Islet of Langerhans (tissue), 1 donor: ENCODE measurements at regions not wholly inside any gene's neighbourhood (a gene's known extent, or its start where the extent isn't known, plus 50 kb on each side); places are given as distances from the start of the nearest gene placed in this dataset.

Experiments used
- FAIRE-seq: peaks from one replicate; lab custom pipeline; 2011; peaks lifted over from hg19 to GRCh38; lab: Jason Lieb, UNC

DNA sequence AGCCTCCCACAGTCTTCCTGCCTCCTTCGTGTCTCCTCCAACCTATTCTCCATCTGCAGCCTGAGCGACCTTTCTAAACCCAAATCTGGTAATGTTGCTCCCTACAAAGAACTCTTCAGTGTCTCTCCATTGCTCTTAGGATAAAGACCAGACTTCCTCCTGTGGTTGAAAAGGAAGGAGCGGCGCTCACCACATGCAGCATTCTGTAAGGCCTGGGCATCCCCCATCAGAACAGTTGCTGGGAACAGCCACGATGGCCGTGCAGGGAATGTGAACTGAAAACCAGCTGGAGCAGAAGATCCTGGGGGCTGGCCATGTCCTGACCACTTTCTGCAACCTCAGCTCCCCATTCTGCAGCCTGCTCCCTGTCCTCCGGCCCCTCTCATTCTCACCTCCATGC is 237.8 kb upstream of the ZMIZ1 start:
- FAIRE-seq, result no peak

DNA sequence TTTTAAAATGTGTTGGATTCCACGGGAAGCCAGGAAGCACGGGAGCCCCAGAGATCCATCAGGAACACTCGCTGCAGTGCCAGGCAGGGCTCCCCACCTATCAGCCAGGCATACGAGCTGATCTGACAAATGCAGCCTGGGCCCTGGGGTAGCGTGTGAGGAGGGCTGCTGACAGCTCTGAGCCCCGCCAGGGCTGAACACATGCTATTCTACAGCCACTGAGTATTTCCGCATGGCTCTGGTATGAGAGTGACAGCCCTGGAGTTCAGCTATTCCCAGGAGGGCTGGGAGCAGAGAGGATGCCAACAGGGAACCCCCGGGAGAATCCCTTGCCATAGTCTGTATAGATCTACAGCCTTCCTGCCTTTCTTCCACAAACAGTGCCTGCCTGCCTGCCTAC is 237.3 kb upstream of the ZMIZ1 start:
- no peak for FAIRE-seq

DNA sequence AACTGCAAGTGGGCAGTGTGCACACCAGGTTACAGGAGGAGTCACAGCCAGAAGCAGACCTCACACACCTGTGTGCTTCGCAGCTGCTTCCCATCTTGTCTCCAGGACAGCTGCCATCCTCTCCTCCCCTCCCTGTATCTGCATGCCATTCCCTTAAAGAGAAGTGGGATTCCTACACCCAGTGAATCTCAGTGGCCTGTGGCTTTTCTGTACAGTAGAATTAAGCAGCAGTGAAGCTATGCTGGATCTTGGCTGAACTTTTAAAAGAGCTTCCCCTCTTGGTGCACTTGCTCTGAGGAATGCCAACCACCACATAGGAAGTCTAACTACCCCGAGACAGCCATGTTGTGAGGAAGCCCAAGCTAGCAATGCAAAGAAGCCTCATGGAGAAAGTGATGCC is 236.5 kb upstream of the ZMIZ1 start:
- FAIRE-seq, result no peak

DNA sequence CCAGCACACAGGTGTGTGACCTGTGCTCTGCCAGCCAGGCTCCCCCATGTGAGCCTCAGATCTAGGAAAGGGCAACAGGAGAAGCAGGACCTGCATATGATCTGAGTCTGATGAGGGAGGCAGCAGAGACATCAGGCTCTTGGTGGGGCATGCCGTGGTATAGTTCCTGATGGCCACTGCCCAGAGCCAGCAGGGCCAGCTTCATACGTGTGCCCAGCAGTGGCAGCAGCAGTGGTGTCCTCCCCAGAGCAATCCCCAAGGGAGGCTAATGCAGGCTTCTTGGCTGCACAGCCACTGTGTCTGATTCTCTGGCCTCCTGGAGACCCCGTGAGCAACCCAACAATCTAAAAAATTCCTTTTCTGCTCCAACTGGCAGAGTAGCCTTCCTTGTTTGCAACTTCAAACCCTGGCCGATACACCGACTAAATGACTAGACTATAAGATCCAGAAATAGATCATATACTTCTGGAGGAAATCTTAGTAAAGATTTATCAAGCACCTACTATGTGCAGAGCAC is 230.6 kb upstream of the ZMIZ1 start:
- no peak for FAIRE-seq

DNA sequence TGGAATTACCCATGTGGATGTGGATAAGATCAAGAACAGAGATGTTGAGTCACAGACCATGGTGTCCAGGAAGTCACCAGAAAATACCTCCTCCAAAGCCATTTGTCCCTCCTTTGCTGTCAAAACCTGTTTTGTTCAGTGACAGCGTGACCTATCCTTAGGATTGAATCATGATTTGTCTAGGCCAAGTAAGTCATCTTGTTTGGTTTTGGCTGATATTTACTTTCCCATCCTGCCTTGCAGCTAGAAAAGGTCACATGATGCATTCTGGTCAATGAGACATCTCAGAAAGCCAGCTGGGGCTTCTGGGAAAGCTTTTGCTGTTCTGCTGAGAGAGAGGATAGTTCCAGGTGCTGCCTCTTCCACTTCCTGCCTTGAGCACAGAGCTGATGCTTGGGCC is 225.3 kb upstream of the ZMIZ1 start:
- no peak for FAIRE-seq

DNA sequence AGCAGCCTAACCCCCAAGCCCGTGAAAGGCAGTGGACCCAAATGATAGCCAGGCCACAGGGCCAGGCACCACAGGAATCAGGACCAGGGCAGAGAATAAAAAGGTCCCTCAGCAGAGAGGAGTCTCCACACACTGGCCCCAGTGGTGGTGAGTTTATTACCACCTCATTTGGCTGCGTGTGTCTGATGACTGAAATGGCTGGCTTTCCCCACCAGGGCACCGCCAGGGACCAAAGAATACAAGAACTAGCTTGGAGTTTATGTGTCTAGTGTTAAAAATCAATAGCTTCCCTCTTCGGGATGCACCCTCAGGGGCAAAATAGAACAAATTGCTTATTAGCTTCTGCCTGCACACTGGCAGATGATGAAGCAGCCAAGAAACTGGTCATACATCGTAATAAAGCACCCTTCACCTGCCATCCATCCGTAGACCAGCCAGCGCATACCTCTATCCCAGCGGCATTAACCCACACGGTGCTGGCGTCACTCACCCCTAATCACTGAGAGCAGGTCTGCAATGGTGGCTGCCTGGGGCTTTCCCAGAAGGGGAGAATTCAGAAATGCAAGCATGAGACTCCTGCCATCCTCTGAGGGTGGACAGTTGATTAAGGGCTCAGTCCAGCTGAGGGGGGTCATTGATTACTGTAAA is 223.7 kb upstream of the ZMIZ1 start:
- FAIRE-seq, result no peak

DNA sequence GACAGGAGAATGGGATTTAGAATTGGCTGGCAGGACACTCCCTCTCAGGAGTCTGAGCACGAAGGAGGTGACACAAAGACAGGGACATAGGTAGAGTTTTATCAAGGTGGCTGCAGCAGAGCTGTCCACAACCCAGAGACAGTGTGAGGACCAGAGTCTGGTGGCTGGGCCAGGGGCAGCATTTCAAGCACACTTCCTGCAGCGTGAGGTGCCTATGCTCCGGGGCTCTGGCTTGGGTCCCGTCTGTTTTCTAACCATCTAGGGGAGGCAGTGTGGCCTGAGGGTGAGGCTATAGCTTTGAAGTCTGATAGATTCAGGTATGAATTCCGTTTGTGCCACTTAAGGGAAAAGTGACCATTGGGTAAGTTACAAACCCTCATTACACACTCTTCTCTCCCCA is 222.7 kb upstream of the ZMIZ1 start:
- no peak for FAIRE-seq

DNA sequence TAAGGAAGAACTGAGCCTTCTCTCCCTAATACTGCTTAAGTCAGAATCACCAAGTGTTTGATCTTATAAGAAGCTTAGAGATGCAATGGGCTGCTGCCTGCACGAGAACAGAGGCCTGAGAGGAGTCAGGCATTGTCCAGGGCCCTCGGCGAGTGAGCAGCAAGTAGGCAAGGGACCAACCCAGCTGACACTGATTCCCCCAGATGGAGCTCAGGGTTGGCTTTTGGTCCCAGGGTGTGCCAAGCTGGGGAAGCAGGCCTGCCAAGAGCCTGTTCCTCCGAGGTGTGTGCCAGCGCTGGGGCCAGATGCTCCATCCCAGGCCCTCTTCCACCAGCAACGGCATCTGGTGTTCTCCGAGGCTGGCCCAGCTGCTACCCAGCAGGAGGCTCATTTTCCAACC is 222.0 kb upstream of the ZMIZ1 start:
- no peak for FAIRE-seq

DNA sequence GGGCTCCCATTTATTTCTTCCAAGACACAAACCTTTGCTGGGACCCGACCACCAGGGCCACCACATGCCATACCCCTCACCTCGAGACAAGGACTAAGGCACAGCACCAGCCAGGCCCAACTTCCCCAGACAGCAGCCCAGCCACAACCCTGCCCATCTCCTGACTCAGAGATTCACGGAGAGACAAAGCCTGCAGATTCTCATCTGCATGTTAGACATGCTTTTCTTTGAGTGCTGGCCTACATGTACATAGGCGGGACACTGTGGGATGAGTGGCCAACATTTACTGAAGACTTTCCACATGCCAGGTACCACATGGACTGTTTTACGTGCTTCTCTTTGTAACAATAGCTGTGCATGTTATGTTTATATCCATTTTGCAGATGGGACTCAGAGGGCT is 221.3 kb upstream of the ZMIZ1 start:
- no peak for FAIRE-seq

DNA sequence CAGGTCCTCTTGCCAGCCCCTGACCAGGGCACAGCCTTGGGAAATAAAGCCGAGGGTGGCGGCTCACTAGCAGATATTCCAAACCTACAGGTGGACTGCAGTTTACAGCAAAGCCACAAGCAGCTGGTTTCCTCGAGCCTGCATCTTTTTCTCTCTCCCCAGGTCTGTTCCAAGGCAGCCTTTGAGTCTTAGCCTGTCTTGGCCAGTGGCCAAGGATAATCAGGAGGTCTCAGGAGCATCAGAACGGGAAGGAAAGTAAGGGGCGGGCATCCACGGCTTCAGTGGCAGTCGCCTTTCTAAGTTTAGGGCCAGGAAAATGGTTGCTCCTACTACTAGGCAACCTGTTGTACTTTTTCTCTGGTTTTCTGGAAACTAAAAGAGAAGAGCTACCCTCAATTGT is 219.7 kb upstream of the ZMIZ1 start:
- FAIRE-seq, result no peak

DNA sequence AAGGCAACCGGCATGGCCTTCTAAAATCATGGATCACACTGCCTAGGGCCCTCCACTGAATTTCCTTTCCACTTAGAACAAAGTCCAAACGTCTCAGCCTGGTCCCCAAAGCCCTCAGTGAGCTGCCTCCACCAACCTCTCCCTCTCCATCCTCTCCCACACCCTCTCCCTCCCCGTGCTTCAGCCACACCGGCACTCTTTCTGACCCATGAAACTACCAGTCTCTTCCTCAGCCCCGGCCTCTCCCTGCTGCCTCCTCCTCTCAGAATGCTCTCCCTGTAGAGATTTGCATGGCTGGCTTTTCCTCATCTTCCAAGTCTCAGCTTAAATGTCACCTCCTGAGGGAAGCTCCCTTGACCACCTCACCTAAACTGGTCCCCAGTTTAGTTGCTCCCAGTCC is 219.0 kb upstream of the ZMIZ1 start:
- FAIRE-seq, result no peak

DNA sequence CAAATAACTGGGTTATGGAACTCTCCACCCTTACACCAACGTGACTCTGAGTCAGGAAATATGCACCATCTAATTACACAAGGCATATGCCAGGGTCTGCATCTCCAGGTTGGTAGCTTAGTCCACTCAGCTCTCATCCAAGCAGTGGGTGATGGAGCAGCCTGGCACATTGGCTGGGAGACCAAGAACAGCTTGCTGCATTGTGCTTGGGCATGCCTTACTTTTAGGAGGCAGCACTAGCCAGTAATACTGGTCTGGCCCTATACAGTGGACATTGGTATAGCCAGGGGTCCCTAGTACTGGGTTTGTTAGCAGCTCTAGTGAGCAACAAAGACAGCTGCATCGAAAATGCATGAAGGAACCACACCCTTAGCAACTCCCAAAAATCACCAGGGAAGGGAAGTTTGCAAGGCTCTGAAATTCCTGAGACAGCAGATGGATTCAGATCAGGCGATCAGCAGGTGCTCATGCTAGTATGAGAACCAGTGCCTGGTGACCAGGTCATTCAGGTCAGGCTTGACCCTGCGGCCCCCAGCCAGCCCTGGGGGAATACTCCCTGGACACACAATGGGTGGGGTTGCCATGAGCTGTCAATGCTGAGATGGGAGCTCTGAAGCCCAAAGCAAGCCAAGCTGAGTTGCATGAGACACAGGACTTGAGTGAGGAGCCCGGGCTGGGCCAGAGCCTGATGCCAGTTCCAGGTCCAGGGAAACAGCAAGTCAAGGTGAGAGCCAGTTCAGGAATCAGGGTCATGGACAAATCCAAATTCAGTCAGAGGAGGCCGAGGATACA is 217.9 kb upstream of the ZMIZ1 start:
- FAIRE-seq, result no peak

DNA sequence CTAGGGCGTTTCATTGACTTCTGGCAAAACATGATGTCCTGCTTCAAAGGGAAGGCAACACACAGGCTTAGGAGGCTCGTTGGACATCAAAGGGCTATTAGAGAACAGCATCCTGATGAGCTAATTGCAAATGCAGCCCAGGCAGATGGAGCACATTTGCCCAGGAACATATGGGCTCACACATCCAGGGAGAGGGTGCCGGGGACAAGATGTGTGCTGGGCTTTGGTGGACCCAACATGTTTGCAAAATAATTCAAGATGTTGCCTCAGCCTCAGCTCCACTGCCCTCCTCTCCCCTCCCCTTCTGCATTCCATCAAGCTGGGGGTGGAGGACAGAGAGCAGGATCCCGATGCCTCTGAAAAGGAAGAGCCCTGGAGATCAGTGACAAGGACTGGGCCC is 217.1 kb upstream of the ZMIZ1 start:
- FAIRE-seq, result no peak

DNA sequence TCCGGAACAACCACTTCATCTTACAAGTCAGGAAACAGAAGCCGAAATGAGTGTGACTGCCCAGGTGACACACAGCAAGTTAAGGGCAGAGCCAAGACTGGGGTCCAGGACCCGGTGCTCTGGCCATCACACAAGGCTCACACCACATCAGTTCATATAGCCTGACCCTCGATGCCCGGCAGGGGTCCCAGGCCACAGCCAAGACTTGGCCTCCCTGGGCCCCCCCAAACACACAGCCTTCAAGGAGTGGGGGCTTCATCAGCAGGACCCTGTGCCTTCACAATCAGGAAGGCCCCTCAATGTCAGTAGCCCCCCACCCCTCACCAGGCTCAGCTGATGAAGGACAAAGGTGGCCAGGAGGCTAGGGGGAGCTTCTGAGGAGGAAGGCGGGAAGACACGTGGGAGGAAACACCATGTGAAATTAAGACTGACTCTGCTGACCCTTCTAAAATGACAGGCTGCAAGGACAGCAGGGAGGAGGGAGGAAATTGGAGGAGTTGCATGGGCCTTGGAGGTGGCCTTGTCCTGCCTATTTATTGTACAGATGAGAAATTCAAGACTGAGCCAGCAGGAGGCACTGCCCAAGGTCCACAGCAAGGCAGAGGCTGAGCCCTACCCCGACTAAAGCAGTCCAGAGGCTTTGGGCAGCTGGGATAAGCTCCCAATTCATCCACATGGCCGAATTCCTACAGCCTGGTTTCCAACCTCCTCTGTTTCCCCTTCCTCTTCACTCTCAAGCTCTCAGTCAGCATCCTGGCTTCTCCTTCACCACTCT is 216.1 kb upstream of the ZMIZ1 start:
- FAIRE-seq, result no peak

DNA sequence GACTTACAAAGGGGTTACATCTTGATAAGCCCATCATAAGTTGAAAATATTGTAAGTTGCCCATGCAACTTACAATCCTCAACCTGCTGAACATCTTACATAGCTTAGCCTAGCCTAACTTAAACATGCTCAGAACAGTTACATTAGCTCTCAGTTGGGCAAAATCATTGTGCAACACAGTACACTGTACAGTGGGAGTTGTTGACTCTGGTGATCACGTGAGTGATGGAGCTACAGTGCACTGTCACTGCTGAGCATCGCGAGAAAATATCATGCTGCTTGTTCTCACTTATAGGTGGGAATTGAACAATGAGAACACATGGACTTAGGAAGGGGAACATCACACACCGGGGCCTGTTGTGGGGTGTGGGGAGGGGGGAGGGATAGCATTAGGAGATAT is 214.9 kb upstream of the ZMIZ1 start:
- FAIRE-seq, result no peak

DNA sequence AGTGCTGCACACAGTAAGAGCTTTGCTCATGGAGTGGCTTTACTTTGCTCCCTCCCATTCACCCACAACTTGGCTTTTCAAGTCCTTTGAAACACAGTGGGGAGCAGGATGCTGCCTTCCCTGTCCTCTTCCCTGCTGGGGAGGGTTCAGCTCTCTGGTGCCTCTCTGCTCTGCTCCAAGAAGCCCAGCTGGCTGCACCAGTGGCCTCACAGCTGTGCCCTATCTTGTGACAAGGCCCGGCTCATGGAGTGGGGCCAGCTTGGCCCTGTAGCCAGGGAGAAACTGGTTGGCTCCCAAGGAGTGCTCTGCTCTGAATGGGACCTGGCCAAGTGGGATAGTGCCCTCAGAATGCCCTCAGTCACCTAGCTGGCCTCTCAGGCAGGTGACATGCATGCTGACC is 212.3 kb upstream of the ZMIZ1 start:
- FAIRE-seq, result no peak

DNA sequence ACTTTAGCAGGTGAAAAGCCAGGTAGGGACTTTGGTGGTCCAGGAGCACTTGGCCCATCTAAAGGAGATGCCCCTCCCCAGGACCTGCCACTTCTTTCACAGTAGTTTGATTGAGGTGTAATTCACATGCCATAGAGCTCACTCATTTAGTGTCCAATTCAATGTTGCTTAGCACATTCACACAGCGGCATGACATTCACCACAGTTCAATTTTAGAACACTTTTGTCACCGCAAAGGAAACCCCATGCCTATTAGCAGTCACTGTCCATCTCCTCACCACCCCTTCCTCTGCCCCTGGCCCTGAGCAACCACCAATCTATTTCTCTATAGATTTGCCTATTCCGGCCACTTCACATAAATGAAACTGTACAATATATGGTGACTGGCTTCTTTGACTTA is 211.6 kb upstream of the ZMIZ1 start:
- no peak for FAIRE-seq

DNA sequence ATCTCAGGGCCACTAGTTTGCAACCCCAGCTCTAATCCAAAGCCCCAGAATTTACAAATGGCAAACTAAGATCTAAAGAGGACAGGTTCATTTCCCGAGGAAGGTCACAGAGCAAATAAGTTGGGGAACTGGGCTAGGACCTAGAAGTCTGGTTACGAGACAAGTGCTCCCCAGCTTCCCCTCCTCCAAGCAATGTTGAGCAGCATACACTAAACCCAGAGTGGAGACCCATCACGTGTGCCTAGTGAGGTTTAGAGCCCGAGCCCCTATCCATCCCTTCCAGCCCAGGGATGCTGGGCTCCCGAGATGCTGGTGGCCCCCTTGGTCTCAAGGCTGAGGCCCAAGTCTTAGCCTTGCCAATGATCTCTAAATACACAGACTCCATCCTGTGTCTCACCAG is 209.5 kb upstream of the ZMIZ1 start:
- FAIRE-seq, result no peak

DNA sequence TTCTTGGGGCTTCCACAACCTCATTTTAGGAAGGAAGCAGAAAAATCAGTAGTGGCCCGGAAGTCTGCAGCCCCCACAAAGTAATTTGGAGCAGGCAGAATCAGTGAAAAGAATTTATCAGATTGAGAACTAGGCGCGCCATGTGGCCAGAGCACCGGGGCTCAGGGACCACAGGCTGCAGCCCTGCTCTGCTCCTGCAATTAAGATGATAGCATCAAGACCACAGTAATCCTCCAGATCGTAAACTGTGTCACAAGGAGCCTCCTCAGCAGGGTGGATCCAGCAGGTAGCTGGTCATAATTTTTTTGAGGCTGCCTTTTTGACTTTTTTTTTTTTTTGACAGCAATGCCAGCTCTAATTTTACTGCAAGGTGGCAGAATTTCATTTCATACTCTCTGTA is 209.0 kb upstream of the ZMIZ1 start:
- no peak for FAIRE-seq

DNA sequence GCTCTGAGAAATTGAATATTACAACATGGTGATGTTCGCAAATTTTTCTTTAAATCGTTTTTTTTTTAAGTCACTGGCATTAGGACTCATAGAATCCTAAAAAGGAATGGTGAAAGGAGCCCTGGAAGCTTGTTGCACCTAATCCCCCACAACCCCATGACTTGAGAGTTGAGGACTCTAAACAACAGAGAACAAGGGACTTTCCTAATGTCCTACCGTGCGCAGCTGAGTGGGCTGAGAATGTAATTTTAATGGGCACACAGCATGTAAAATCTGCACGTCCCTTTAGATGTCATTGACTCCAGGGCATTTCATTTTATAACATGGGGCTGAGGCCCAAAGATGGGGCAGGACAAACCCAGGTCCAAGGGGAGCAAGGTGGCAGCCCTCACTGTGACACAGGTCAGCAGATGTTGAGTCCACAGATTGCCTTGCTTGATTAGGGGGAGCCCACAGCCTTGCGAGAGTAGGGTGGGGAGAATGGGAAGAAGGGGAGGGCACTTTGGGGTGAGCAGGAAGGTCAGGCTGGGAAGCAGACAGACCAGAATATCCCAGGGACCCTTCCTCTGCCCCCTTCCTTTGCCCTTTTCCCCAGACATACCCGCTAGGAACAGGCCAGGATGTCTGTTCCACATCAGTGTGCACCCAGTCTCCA is 208.4 kb upstream of the ZMIZ1 start:
- no peak for FAIRE-seq

DNA sequence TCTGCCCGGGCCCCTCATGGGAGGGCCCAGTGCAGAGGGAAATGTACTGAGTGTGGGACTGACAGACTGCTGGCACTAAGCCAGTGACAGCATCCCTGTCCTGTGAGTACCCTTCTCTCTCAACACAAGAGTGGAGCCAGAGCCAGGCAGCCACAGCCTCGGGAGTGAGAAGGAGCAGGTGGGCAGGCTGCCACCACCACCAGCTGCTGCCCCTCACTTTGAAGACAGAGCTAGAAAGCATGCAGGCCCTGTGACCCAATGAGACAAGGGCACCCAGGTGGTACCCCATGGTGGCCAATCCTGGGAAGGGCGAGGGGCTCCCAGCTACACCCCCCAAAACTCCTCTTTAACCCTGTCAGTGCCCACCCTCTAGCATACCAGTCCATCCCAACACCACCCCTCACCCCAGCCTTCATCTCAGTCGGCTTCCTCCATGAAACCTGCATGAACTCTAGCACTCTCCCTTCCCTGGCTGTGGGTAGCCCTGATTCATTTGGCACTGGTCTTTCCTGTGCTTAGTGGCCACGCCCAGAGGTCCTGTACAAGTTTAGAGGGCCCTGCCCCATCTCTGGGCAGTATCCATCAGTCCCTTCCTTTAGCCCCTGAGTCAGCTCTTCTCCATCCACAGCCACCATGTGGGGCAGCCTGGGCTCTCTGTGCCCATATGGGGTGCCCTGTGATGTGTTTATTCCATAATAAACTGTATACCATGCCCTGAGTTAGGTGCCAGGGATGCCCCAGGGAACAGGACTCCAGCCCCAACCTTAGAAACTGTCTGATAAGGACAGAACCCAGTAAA is 207.0 kb upstream of the ZMIZ1 start:
- FAIRE-seq, result no peak

DNA sequence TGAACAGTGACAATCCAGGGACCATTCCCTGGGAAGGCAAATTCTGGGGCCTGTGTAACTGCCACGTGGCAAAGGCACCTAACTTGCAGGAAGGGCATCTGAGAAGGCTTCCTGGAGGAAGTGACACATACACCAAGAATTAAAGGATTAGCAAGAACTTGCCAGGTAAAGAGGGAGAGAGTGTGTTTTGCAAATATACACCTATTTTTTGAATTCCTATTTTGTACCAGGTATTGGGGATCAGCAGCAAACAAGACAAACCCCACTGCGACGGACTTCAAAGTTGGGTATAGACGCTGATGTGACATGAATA is 206.5 kb upstream of the ZMIZ1 start:
- FAIRE-seq, result no peak
